GM19328 (cell line): ENCODE measurements at regions not wholly inside any gene's neighbourhood (a gene's known extent, or its start where the extent isn't known, plus 50 kb on each side); places are given as distances from the start of the nearest gene placed in this dataset.
"Not testable (repeated sequence)": the region's sequence is repeated elsewhere in the genome, so short reads cannot be mapped to it uniquely, and the experiment has no call there.

ENCODE experiments used
- ATAC-seq: cut with Tn5 transposase; IDR thresholded peaks from one replicate; pipeline ENCODE4 v1.9.1; 2021; ENCODE audit warnings: mild to moderate bottlenecking, moderate library complexity; ENCODE audit not compliant: unreplicated experiment

- ATAC-seq = not testable (repeated sequence)
Observed at GRCh38 chr6:134791243-134791843, 158.6 kb downstream of the ALDH8A1 start.

DNA sequence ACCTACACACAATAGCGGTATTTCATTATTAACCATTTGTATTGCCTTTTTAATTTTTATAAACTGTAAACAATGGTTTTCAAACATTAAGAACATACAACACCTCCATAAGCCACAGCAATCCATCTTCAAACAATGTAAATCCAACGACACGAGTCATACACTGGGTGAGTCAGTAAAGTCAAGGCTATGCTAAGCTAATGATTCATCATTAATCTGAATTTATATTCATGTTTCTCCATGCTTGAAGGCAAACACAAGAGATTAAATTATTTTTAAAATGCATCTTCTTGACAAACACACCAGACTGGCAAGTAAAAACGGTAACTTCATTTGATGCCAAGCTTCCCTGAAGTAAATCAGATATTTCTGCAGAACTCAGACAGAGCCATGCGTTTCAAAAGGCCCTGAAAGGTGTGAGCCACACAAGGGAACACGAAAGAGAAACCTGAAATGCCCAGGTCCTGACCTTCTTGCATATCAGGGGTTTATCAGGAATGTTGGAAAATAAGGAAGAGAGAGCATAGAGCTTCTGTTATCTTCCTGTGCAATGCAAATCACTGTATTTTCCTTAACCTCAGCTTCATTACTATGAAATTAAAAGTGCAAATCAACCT lies 162.5 kb downstream of the ALDH8A1 start:
- no peak for ATAC-seq

DNA sequence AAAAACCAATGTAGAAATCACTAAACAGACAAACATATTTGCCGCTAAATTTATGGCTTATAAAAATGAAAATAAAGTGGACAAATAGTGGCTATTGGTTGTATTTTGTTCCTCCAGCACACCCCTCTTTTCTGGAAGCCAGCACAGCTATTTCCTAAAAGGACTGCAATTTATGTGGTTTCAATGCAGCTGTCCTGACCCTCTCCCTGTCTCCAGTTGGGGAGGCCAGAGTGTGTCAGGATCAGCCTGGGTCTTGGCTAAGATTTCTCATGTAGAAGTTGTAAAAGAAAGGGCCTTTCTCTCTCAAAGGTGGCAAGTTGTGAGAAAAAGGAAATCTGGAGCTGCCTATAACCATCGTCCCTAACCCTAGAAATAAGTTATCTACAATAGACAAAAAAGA lies 165.6 kb downstream of the ALDH8A1 start:
- no peak for ATAC-seq

DNA sequence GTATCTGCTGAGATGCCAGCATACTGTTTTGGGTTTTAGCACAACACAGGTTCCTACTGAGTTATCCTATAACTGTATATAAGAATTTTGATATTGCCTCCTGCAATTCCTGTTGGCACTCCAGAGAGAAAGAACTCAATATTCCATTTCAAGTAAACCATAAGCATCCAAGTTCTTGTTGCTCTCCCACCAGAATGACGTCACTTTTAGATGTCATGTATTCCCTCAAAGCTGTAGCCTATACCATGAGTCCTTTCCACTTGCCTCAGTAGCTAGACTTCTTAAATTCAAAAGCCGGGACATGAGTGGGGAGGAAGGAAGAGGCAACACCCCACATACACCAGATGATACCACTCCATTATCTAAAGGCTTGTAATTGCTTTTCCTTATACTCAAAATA lies 171.5 kb downstream of the ALDH8A1 start:
- ATAC-seq = no peak

GRCh38 chr6:134774201-134774638 lies 175.7 kb downstream of the ALDH8A1 start:
- no peak for ATAC-seq

GRCh38 chr6:134772671-134773360 lies 177.1 kb downstream of the ALDH8A1 start:
- no peak for ATAC-seq

DNA sequence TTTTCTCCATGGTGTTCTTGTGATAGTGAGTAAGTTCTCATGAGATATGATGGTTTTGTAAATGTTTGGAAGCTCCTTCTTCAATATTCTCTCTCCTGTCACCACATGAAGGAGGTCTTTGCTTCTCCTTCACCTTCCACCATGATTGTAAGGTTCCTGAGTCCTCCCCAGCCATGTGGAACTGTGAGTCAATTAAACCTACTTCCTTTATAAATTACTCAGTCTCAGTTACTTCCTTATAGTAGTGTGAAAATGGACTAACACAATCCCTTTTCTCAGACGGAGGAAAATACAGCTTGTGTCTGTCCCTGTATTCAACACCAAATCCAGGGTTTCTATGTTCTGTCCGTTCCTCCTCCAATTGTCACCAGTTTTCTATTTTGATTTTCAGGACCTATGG lies 181.0 kb downstream of the ALDH8A1 start:
- no peak for ATAC-seq

GRCh38 chr6:134766497-134766896 lies 183.4 kb downstream of the ALDH8A1 start:
- no peak for ATAC-seq

GRCh38 chr6:134764741-134765140 lies 185.2 kb downstream of the ALDH8A1 start:
- no peak for ATAC-seq

DNA sequence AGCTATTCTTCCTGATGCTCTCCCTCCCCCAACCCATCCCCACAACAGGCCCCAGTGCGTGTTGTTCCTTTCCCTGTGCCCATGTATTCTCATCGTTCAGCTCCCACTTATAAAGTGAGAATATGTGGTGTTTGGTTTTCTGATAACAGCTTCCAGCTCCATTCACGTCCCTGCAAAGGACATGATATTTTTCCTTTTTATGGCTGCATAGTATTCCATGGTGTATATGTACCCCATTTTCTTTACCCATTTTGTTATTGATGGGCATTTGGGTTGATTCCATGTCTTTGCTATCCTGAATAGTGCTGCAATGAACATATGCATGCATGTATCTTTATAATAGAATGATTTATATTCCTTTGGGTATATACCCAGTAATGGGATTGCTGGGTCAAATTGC lies 186.3 kb downstream of the ALDH8A1 start:
- ATAC-seq = not testable (repeated sequence)

DNA sequence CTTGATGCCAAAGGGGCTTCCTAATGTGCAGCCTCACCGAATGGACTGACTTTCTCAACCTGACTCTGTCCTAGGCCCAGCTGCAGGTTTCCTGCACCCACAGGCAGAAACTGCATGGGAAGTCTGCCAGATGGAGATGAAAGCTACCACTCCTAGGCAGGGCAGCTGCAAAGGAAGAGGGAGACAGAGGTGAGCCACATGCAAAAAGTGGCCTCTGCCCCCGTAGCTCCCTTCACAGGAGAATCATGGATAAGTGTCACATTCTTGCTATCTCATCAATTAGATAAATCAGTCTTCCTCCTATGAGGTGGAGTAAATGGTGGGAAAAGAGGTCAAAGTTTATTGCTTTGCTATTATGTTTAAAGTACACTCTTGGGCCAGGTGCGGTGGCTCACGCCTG lies 191.3 kb downstream of the ALDH8A1 start:
- ATAC-seq = no peak

DNA sequence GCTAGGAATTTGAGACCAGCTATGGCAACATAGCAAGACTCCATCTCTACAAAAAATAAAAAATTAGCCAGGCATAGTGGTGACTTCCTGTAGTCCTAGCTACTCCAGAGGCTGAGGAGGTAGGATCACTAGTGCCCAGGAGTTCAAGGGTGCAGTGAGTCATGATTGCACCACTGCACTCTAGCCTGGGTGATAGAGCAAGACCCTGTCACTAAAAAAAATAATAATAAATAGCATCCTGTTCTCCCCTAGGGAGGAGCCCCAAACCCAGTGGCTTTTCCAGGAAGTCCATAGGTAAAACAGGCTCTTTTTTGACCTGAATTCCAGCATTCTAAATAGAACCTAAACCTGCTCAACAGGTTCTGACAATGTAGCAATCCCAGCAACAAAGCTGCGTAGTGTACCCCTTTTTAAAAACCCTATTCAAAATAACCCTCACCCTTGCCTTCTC lies 192.0 kb downstream of the ALDH8A1 start:
- no peak for ATAC-seq

DNA sequence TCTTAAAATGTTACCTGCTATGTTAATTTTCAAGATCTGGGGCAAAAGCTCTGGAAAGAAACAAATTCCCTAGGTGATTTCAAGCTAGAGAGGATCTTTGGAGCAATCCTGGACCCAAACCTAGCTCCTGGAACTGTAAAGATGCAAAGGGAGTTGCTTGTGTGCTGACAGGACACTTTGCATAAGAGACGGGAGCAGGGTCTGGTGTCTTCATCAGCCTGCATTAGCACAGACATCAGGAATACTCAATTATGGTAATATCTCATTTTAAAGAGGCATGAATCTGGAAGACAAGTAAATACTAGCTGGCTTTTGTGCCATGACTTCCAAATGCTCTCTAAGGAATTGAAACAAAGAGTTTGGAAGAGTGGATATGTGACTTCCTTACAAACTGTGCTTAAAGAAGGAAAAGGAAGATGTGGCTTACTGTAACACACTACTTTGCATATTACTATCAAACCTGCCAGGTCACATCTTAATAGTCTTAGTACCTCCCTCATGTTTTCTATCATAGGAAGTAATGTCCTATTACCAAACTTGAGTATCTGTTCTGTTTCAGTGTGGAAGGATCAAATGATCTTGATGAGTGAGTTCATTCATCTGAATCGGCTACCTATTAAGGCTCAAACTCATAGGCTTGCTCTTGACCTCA lies 193.4 kb downstream of the ALDH8A1 start:
- ATAC-seq = no peak

DNA sequence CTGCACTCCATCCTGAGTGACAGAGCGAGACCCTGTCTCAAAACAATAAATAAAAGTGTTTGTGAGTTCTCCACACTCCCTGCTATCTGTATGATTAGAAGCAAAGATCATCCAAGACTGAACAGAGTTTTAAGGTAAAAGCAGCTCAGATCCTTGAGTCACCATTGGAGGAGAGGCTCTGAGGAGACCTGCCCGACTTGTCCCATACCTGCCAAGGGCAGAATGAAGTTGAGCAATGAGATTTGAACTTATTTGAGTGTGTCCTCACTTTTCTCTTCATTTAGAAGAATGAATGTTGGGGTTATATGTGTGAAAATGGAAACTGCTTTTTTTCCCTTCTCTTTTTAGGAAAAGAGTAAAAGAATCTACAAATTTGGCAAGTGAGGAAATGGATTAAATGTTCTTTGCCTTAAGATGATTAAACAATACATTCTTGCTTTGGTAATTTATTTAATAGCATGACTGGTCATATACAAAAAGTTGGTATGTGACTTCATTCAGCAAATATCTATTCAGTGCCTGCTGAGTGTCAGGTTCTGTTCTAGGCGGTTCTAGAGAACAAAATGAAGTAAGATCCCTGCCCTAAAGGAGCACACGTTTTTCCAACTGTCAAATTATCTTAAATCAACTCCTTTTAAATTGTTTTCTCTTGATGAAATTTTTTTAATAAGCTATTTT lies 195.7 kb downstream of the ALDH8A1 start:
- ATAC-seq = no peak

DNA sequence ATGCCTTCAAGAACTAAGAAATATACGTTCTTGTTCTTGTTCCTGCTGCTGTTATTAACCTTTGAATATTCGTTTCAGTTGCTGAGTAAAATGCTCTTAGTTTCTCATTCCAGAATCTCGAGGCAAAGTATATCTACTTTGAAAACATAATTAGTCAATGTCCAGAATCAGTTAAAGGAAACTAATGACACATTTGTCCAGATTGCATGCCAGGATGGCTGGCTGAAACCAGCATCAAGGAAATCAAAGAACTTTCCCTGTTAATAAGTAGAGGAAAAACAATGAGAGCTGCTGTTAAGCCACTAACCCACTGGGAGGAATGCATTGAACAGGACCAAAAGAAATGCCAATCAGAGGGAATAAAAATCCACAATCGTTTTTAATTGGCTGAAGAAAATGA lies 196.9 kb downstream of the ALDH8A1 start:
- ATAC-seq = no peak

- no peak for ATAC-seq
Observed at GRCh38 chr6:134752445-134752844, 197.5 kb downstream of the ALDH8A1 start.

- ATAC-seq = no peak
Observed at GRCh38 chr6:134750669-134751068, 199.2 kb downstream of the ALDH8A1 start.

GRCh38 chr6:134748484-134748883 lies 201.4 kb downstream of the ALDH8A1 start:
- ATAC-seq = no peak

- not testable (repeated sequence) for ATAC-seq
Observed at GRCh38 chr6:134747197-134747596, 202.7 kb downstream of the ALDH8A1 start.

- ATAC-seq = no peak
Observed at GRCh38 chr6:134746140-134746539, 203.8 kb downstream of the ALDH8A1 start.

DNA sequence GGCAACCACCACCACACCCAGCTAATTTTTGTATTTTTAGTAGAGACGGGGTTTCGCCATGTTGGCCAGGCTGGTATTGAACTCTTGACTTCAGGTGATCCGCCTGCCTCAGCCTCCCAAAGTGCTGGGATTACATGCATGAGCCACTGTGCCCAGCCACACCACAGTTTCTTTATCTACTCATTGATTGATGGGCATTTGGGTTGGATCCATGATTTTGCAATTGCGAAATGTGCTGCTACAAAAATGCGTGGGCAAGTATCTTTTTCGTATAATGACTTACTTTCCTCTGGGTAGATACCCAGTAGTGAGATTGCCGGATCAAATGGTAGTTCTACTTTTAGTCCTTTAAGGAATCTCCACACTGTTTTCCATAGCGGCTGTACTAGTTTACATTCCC lies 204.7 kb downstream of the ALDH8A1 start:
- not testable (repeated sequence) for ATAC-seq
